GM23338 (cell line): ENCODE measurements at regions not wholly inside any gene's neighbourhood (a gene's known extent, or its start where the extent isn't known, plus 50 kb on each side); places are given as distances from the start of the nearest gene placed in this dataset.

Experiments used
- ATAC-seq: fragments of 200-7000 bp; cut with Tn5 transposase; 3 replicates; pipeline ENCODE4 v1.9.1; 2020
- DNase-seq: peaks from one replicate; pipeline ENCODE4 v3.0.0-alpha.2; 2015; ENCODE audit warnings: low spot score
- H2AFZ ChIP-seq: fragments of 200-600 bp; sonication (generic); 2 replicates; pipeline ENCODE4 v1.8.0; 2016; ENCODE audit warnings: antibody characterized with exemption, mild to moderate bottlenecking, moderate library complexity
- H3F3A ChIP-seq: fragments of 200-600 bp; sonication (generic); replicated peaks from 2 replicates; pipeline ENCODE4 v1.8.0; 2017; ENCODE audit warnings: antibody characterized with exemption, mixed run types, low read depth
- H3K27ac ChIP-seq: fragments of 200-600 bp; sonication (generic); 2 replicates; pipeline ENCODE4 v1.6.1; 2016; ENCODE audit warnings: low read depth
- H3K27me3 ChIP-seq: fragments of 200-600 bp; sonication (generic); 2 replicates; pipeline ENCODE4 v1.8.0; 2016; ENCODE audit warnings: mild to moderate bottlenecking, mixed run types, moderate library complexity; ENCODE audit not compliant: insufficient read depth
- H3K36me3 ChIP-seq: fragments of 200-600 bp; sonication (generic); 2 replicates; pipeline ENCODE4 v1.8.0; 2016; ENCODE audit warnings: mild to moderate bottlenecking; ENCODE audit not compliant: insufficient read depth
- H3K4me1 ChIP-seq: fragments of 200-600 bp; sonication (generic); 2 replicates; pipeline ENCODE4 v1.8.0; 2016; ENCODE audit warnings: mild to moderate bottlenecking, moderate library complexity; ENCODE audit not compliant: insufficient read depth
- H3K4me2 ChIP-seq: fragments of 200-600 bp; sonication (generic); 2 replicates; pipeline ENCODE4 v1.7.1; 2017; ENCODE audit warnings: mixed run types
- H3K4me3 ChIP-seq: fragments of 200-600 bp; sonication (generic); 2 replicates; pipeline ENCODE4 v1.6.1; 2016; ENCODE audit warnings: mixed run types
- H3K79me2 ChIP-seq: fragments of 200-600 bp; sonication (generic); replicated peaks from 2 replicates; pipeline ENCODE4 v1.8.0; 2017; ENCODE audit warnings: mild to moderate bottlenecking; ENCODE audit not compliant: insufficient read depth
- H3K9me2 ChIP-seq: fragments of 200-600 bp; sonication (generic); 2 replicates; pipeline ENCODE4 v1.8.0; 2017; ENCODE audit not compliant: insufficient read depth
- H4K20me1 ChIP-seq: fragments of 200-600 bp; sonication (generic); replicated peaks from 2 replicates; pipeline ENCODE4 v1.8.0; 2017; ENCODE audit warnings: mild to moderate bottlenecking; ENCODE audit not compliant: insufficient read depth
- H3K27ac Mint-ChIP-seq: 2 replicates; pipeline ENCODE4 v1.8.0; 2020; ENCODE audit warnings: inconsistent platforms, mild to moderate bottlenecking, moderate library complexity, mixed read lengths
- H3K27me3 Mint-ChIP-seq: 3 replicates; pipeline ENCODE4 v1.8.0; 2022; ENCODE audit warnings: low read depth, mild to moderate bottlenecking, moderate library complexity, mixed read lengths, inconsistent platforms; ENCODE audit not compliant: insufficient read depth, poor library complexity
- H3K36me3 Mint-ChIP-seq: 3 replicates; pipeline ENCODE4 v1.8.0; 2021; ENCODE audit warnings: low read depth, mild to moderate bottlenecking, inconsistent platforms, moderate library complexity, mixed read lengths
- H3K4me1 Mint-ChIP-seq: 3 replicates; pipeline ENCODE4 v1.8.0; 2020; ENCODE audit warnings: mild to moderate bottlenecking, inconsistent platforms, mixed read lengths
- H3K4me3 Mint-ChIP-seq: 3 replicates; pipeline ENCODE4 v1.8.0; 2021; ENCODE audit warnings: moderate library complexity, mild to moderate bottlenecking, inconsistent platforms, mixed read lengths
- H3K9me3 Mint-ChIP-seq: 3 replicates; pipeline ENCODE4 v1.8.0; 2020; ENCODE audit warnings: moderate library complexity, mild to moderate bottlenecking, inconsistent platforms, mixed read lengths
- EZH2 ChIP-seq: fragments of 200-600 bp; sonication (generic); IDR thresholded peaks from one replicate; pipeline ENCODE4 v1.8.0; 2017; ENCODE audit warnings: antibody characterized with exemption, mild to moderate bottlenecking, low read depth; ENCODE audit not compliant: unreplicated experiment
- EZH2phosphoT487 ChIP-seq: fragments of 200-600 bp; sonication (generic); IDR thresholded peaks from one replicate; pipeline ENCODE4 v1.8.1; 2018; ENCODE audit warnings: antibody characterized with exemption; ENCODE audit not compliant: unreplicated experiment
- JUNB ChIP-seq: IDR thresholded peaks from one replicate; pipeline ENCODE4 v1.6.1; 2016; ENCODE audit warnings: antibody characterized with exemption; ENCODE audit not compliant: unreplicated experiment
- POLR2AphosphoS5 ChIP-seq: IDR thresholded peaks from 2 replicates; pipeline ENCODE4 v1.6.1; 2016; ENCODE audit warnings: antibody characterized with exemption, low read depth
- STAT1 ChIP-seq: IDR thresholded peaks from one replicate; pipeline ENCODE4 v1.6.1; 2016; ENCODE audit warnings: antibody characterized with exemption; ENCODE audit not compliant: unreplicated experiment
- ZNF114 ChIP-seq: fragments of 250-450 bp; sonication (Bioruptor Pico); IDR thresholded peaks from 2 replicates; pipeline ENCODE4 v1.5.0; 2020; ENCODE audit warnings: mild to moderate bottlenecking, moderate library complexity
- ZNF331 ChIP-seq: fragments of 250-450 bp; sonication (Bioruptor Pico); IDR thresholded peaks from 2 replicates; pipeline ENCODE4 v1.5.0; 2020; ENCODE audit warnings: low read depth, mild to moderate bottlenecking, moderate library complexity
- TF ChIP-seq, protein P1 (sequence below), 2 experiments: fragments of 200-600 bp in 1 of 2; sonication (generic) in 1 of 2; conservative IDR thresholded peaks; 2 replicates each; pipeline versions ENCODE4 v1.5.1 to v1.6.1; 2016 to 2017; ENCODE audit warnings: antibody characterized with exemption in 2 of 2, low read depth in 2 of 2, mild to moderate bottlenecking in 2 of 2, moderate library complexity in 1 of 2
- TF ChIP-seq, protein P2 (sequence below): IDR thresholded peaks from 2 replicates; pipeline ENCODE4 v1.6.1; 2016; ENCODE audit warnings: antibody characterized with exemption

DNA sequence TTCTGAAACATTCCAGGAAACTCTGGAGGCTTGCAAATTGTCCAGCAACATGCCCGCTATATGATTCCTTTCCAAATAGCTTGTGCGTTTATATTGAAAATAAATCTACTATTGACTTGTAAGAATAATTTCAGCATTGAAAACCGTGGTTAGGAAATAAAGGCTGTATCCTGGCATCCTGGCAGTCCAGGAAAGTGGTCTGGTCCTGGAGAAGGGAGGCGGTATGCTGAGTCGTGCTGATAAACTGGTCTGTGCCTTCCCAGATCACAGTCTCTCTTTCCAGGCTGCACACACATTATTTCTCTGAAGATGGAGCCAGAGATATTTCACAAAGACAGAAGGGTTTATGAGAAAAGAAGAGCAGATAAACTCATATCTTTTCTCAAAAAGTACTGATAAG is 350.1 kb upstream of the COBL start (continued):
- TF ChIP-seq, protein P1, sequence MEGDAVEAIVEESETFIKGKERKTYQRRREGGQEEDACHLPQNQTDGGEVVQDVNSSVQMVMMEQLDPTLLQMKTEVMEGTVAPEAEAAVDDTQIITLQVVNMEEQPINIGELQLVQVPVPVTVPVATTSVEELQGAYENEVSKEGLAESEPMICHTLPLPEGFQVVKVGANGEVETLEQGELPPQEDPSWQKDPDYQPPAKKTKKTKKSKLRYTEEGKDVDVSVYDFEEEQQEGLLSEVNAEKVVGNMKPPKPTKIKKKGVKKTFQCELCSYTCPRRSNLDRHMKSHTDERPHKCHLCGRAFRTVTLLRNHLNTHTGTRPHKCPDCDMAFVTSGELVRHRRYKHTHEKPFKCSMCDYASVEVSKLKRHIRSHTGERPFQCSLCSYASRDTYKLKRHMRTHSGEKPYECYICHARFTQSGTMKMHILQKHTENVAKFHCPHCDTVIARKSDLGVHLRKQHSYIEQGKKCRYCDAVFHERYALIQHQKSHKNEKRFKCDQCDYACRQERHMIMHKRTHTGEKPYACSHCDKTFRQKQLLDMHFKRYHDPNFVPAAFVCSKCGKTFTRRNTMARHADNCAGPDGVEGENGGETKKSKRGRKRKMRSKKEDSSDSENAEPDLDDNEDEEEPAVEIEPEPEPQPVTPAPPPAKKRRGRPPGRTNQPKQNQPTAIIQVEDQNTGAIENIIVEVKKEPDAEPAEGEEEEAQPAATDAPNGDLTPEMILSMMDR (conservative IDR thresholded peaks at IDR 0.05; ENCODE audit: low read depth in 2 of 2): no peak; a peak in 1 of 4 replicates
- no peak for TF ChIP-seq EZH2phosphoT487
- TF ChIP-seq POLR2AphosphoS5: no peak
- TF ChIP-seq ZNF331 (CRISPR knock-in tag): no peak
- TF ChIP-seq STAT1: no peak
- TF ChIP-seq, protein P2, sequence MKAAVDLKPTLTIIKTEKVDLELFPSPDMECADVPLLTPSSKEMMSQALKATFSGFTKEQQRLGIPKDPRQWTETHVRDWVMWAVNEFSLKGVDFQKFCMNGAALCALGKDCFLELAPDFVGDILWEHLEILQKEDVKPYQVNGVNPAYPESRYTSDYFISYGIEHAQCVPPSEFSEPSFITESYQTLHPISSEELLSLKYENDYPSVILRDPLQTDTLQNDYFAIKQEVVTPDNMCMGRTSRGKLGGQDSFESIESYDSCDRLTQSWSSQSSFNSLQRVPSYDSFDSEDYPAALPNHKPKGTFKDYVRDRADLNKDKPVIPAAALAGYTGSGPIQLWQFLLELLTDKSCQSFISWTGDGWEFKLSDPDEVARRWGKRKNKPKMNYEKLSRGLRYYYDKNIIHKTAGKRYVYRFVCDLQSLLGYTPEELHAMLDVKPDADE: no peak
- no peak for TF ChIP-seq EZH2

DNA sequence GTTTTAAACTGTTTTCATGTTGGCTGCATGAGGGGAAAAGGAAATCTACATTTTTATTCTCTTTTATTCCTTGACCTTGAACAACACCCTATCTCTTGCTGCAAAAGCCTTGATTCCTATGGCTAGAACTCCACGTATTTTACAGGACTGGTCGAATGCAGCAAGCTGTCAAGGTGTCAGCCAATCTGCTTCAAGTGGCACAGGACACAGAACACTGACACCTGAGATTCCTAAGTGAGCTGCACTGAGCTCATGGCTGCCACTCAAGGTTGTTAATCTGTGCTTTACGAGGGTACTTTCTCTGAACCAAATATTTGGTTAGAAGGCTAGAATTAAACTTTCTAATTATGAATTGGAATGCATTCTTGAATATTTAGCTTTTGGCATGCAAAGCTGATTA is 349.7 kb upstream of the COBL start:
- DNase-seq (peak; percentile 18), ATAC-seq (peak; percentile 76)
- Histone ChIP-seq H3K4me3 (no peak overlapping the region), H3K4me1 (0 out of 2 replicates have a peak, but pooled peaks cover 10% of the 10 kb centered on the region), H3K4me2 (no peak overlapping the region), H3K79me2 (no peaks in the 10 kb centered on the region), H3F3A (no peaks in the 10 kb centered on the region), H4K20me1 (no peaks in the 10 kb centered on the region), H3K27ac (no peak overlapping the region), H3K36me3 (no peaks in the 10 kb centered on the region), H3K9me2 (no peaks in the 10 kb centered on the region), H2AFZ (no peak overlapping the region), H3K27me3 (no peaks in the 10 kb centered on the region)
- no peak for TF ChIP-seq EZH2
- no peak for TF ChIP-seq STAT1
- TF ChIP-seq, protein P2: no peak
- Mint-ChIP-seq H3K36me3 (no peaks in the 10 kb centered on the region), H3K9me3 (no peaks in the 10 kb centered on the region), H3K4me1 (peaks cover 16% of the 10 kb centered on the region), H3K27me3 (no peaks in the 10 kb centered on the region), H3K27ac (no peak overlapping the region), H3K4me3 (no peak overlapping the region)

DNA sequence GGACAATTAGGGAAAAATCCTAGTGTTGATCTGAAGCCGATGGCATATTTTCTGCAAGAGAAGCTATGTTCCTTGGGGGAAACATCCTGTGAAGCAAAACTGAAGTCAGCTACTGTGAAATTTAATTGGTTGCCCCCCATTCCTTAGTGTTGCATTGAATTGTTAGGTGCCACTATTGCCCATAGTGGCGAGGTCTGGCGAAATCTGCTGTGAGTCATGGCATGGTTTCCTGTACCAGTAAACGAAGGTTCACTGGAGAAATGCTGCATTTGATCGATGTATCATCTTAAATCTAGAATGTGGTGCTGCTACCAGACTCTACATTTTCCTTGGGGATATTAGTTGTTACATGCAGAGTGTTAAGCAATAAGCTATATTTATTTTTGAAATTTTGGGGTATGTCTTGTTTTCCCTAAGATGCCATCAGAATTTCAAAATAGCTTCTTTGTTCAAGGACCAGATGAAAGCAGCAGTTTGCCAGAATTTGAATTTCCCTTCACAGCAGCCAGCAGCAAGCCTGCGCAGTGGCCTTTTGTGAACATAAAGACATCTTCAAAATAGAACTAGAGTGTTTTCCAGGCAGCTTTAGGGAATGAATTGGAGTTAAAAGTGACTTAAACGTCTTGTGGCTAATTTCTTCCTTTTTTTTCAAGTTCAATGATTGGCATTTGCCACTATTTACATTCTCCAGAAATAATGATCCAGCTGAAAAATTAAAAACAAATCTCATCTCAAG is 348.6 kb upstream of the COBL start:
- Mint-ChIP-seq H3K36me3 (no peaks in the 10 kb centered on the region), H3K4me1 (peaks cover 16% of the 10 kb centered on the region), H3K4me3 (no peak overlapping the region), H3K27me3 (peaks cover 2% of the 10 kb centered on the region), H3K27ac (no peak overlapping the region), H3K9me3 (no peaks in the 10 kb centered on the region)
- 0 out of 2 replicates have a peak overlapping the region, but pooled peaks have one; percentile 9 for H2AFZ ChIP-seq
- no peaks in the 10 kb centered on the region for H3K27me3 ChIP-seq
- no peaks in the 10 kb centered on the region for H3F3A ChIP-seq
- H4K20me1 ChIP-seq: no peaks in the 10 kb centered on the region
- DNase-seq: no peak
- no peak for ATAC-seq
- H3K4me1 ChIP-seq: 0 out of 2 replicates have a peak, but pooled peaks cover 10% of the 10 kb centered on the region
- no peaks in the 10 kb centered on the region for H3K36me3 ChIP-seq
- no peaks in the 10 kb centered on the region for H3K9me2 ChIP-seq
- H3K79me2 ChIP-seq: no peaks in the 10 kb centered on the region
- H3K27ac ChIP-seq: no peak overlapping the region
- no peak overlapping the region for H3K4me3 ChIP-seq
- no peak overlapping the region for H3K4me2 ChIP-seq
- no peak for TF ChIP-seq JUNB
- TF ChIP-seq ZNF114 (CRISPR knock-in tag): no peak
- TF ChIP-seq EZH2: no peak
